Kidney epithelial cell (primary cell): ENCODE measurements at regions not wholly inside any gene's neighbourhood (a gene's known extent, or its start where the extent isn't known, plus 50 kb on each side); places are given as distances from the start of the nearest gene placed in this dataset.

ENCODE experiments used
- DNase-seq: peaks from one replicate; pipeline ENCODE4 v3.0.0-alpha.2; 2010; ENCODE audit warnings: low read depth
- H3K27me3 ChIP-seq: 2 replicates; pipeline ENCODE4 v1.6.0; 2011; ENCODE audit warnings: low read length; ENCODE audit not compliant: control insufficient read depth, insufficient read depth
- H3K36me3 ChIP-seq: 2 replicates; pipeline ENCODE4 v1.5.1; 2011; ENCODE audit warnings: low read length; ENCODE audit not compliant: control insufficient read depth, insufficient read depth
- H3K4me3 ChIP-seq: 2 replicates; pipeline ENCODE4 v1.5.1; 2011; ENCODE audit warnings: low read depth, mild to moderate bottlenecking, control low read depth, low read length
- CTCF ChIP-seq: IDR thresholded peaks from 2 replicates; pipeline ENCODE4 v1.5.1; 2011; ENCODE audit warnings: mild to moderate bottlenecking, moderate library complexity, low read length, control low read depth, inconsistent platforms; ENCODE audit not compliant: insufficient read depth, poor library complexity, severe bottlenecking

- no peak overlapping the region for H3K4me3 ChIP-seq
- no peak for DNase-seq
- no peaks in the 10 kb centered on the region for H3K27me3 ChIP-seq
- H3K36me3 ChIP-seq = no peaks in the 10 kb centered on the region
- TF ChIP-seq CTCF = no peak
Observed at GRCh38 chr4:41425650-41426049, 112.3 kb upstream of the LIMCH1 start.

GRCh38 chr4:41426539-41426938 is 111.4 kb upstream of the LIMCH1 start:
- no peaks in the 10 kb centered on the region for H3K27me3 ChIP-seq
- TF ChIP-seq CTCF = no peak
- H3K4me3 ChIP-seq = no peak overlapping the region
- no peaks in the 10 kb centered on the region for H3K36me3 ChIP-seq
- DNase-seq = no peak

- H3K27me3 ChIP-seq = no peaks in the 10 kb centered on the region
- no peaks in the 10 kb centered on the region for H3K36me3 ChIP-seq
- no peak for TF ChIP-seq CTCF
- no peak overlapping the region for H3K4me3 ChIP-seq
- DNase-seq = no peak
Observed at GRCh38 chr4:41427306-41427882, 110.6 kb upstream of the LIMCH1 start.

- TF ChIP-seq CTCF = no peak
- Histone ChIP-seq H3K36me3 (no peaks in the 10 kb centered on the region), H3K27me3 (no peaks in the 10 kb centered on the region), H3K4me3 (no peak overlapping the region)
- no peak for DNase-seq
Observed at GRCh38 chr4:41427931-41428600, 109.9 kb upstream of the LIMCH1 start.

- no peak for DNase-seq
- Histone ChIP-seq H3K4me3 (no peak overlapping the region), H3K36me3 (no peaks in the 10 kb centered on the region), H3K27me3 (no peaks in the 10 kb centered on the region)
- TF ChIP-seq CTCF = no peak
Observed at GRCh38 chr4:41428601-41429279, 109.2 kb upstream of the LIMCH1 start.
